CD4-positive, alpha-beta T cell (primary cell): ENCODE measurements at regions not wholly inside any gene's neighbourhood (a gene's known extent, or its start where the extent isn't known, plus 50 kb on each side); places are given as distances from the start of the nearest gene placed in this dataset.

ENCODE experiments used
- ATAC-seq: fragments of 200-7000 bp; cut with Tn5 transposase; one replicate; pipeline ENCODE4 v1.10.0; 2022; ENCODE audit warnings: mild to moderate bottlenecking; ENCODE audit not compliant: poor library complexity
- CTCF ChIA-PET: fragments of 350-600 bp; sonication (Branson Sonifier 250); formaldehyde crosslinking; loops from one replicate; lab custom pipeline; 2021; ENCODE audit warnings: antibody characterized with exemption, inconsistent platforms; lab: Charles Lee
- POLR2A ChIA-PET: fragments of 350-600 bp; sonication (Branson Sonifier 250); formaldehyde crosslinking; loops from one replicate; lab custom pipeline; 2021; ENCODE audit warnings: antibody characterized with exemption, inconsistent platforms; lab: Charles Lee
- DNase-seq, 14 experiments: peaks; one replicate each; pipeline ENCODE4 v3.0.0-alpha.2; 2013 to 2020; ENCODE audit warnings: mixed read lengths in 2 of 14
- H3K27ac ChIP-seq, 2 donors: one replicate each; pipeline versions ENCODE4 v1.5.1 to v1.7.0; 2013; ENCODE audit warnings: low read length in 2 of 2, low read depth in 1 of 2, mild to moderate bottlenecking in 1 of 2
- H3K27me3 ChIP-seq, 2 experiments: 1 replicate in 1 of 2; 2 replicates in 1 of 2; pipeline versions ENCODE4 v1.6.1 to v1.7.0; 2013; ENCODE audit warnings: low read length in 2 of 2, control low read depth in 1 of 2, mild to moderate bottlenecking in 1 of 2, moderate library complexity in 1 of 2; ENCODE audit not compliant: insufficient read depth in 2 of 2, control insufficient read depth in 1 of 2
- H3K36me3 ChIP-seq: one replicate; pipeline ENCODE4 v1.6.1; 2013; ENCODE audit warnings: low read length, control low read depth; ENCODE audit not compliant: insufficient read depth
- H3K4me1 ChIP-seq: one replicate; pipeline ENCODE4 v1.6.1; 2013; ENCODE audit warnings: low read length, control low read depth; ENCODE audit not compliant: insufficient read depth
- H3K4me3 ChIP-seq: one replicate; pipeline ENCODE4 v1.5.1; 2013; ENCODE audit warnings: mild to moderate bottlenecking, low read length, moderate library complexity
- H3K9me3 ChIP-seq, 2 experiments: 1 replicate in 1 of 2; 2 replicates in 1 of 2; pipeline versions ENCODE4 v1.6.1 to v1.7.0; 2013; ENCODE audit warnings: low read length in 2 of 2, mild to moderate bottlenecking in 2 of 2, control low read depth in 1 of 2, moderate library complexity in 1 of 2; ENCODE audit not compliant: control insufficient read depth in 1 of 2, insufficient read depth in 1 of 2
- H3K27ac Mint-ChIP-seq: one replicate; pipeline ENCODE4 v1.8.0; 2020; ENCODE audit warnings: mixed read lengths
- H3K27me3 Mint-ChIP-seq: one replicate; pipeline ENCODE4 v1.8.0; 2021; ENCODE audit warnings: mixed read lengths
- H3K36me3 Mint-ChIP-seq: one replicate; pipeline ENCODE4 v1.8.0; 2021; ENCODE audit warnings: low read depth, mixed read lengths
- H3K4me1 Mint-ChIP-seq: one replicate; pipeline ENCODE4 v1.8.0; 2021; ENCODE audit warnings: low read depth, mixed read lengths
- H3K4me3 Mint-ChIP-seq: one replicate; pipeline ENCODE4 v1.8.0; 2020; ENCODE audit warnings: mild to moderate bottlenecking, mixed read lengths
- H3K9me3 Mint-ChIP-seq: one replicate; pipeline ENCODE4 v1.8.0; 2020; ENCODE audit warnings: mixed read lengths
- CTCF ChIP-seq: fragments of 200-600 bp; IDR thresholded peaks from one replicate; pipeline ENCODE4 v1.8.0; 2022; ENCODE audit warnings: antibody characterized with exemption, mild to moderate bottlenecking
- intact Hi-C, 2 experiments: fragments of 100-400 bp; cut with DNase I in 1 of 2; cut with micrococcal nuclease in 1 of 2; formaldehyde crosslinking; loops; one replicate each; pipeline versions ENCODE4 v1.15.1 to v1.9.0; 2023 to 2025; cut with DNase I, micrococcal nuclease

GRCh38 chr3:83302091-83302490 is 1540.6 kb upstream of the GBE1 start:
- no peak for DNase-seq
- peaks cover 5% of the 10 kb centered on the region for H3K9me3 Mint-ChIP-seq
- Histone ChIP-seq H3K27me3 (no peaks in the 10 kb centered on the region), H3K4me3 (no peak overlapping the region), H3K27ac (no peak overlapping the region), H3K36me3 (no peaks in the 10 kb centered on the region), H3K4me1 (no peaks in the 10 kb centered on the region), H3K9me3 (peaks cover 4 to 5% of the 10 kb centered on the region in 2 experiments)
- POLR2A ChIA-PET: no interaction called here
- no peak overlapping the region for H3K27ac Mint-ChIP-seq
- no peak for ATAC-seq
- CTCF ChIA-PET: no interaction called here
- no peaks in the 10 kb centered on the region for H3K27me3 Mint-ChIP-seq
- H3K4me1 Mint-ChIP-seq: no peaks in the 10 kb centered on the region
- H3K36me3 Mint-ChIP-seq: no peaks in the 10 kb centered on the region
- H3K4me3 Mint-ChIP-seq: no peak overlapping the region
- intact Hi-C loops: no loop called here
- no peak for TF ChIP-seq CTCF

- Mint-ChIP-seq H3K4me3 (no peak overlapping the region), H3K27ac (no peak overlapping the region), H3K36me3 (no peaks in the 10 kb centered on the region), H3K4me1 (no peaks in the 10 kb centered on the region), H3K27me3 (no peaks in the 10 kb centered on the region), H3K9me3 (peaks cover 18% of the 10 kb centered on the region)
- Histone ChIP-seq H3K27ac (no peak overlapping the region), H3K4me3 (no peak overlapping the region), H3K9me3 (peaks cover 0 to 9% of the 10 kb centered on the region in 2 experiments), H3K27me3 (no peaks in the 10 kb centered on the region), H3K4me1 (no peaks in the 10 kb centered on the region), H3K36me3 (no peaks in the 10 kb centered on the region)
- POLR2A ChIA-PET: no interaction called here
- CTCF ChIA-PET: no interaction called here
- DNase-seq (no peak), ATAC-seq (no peak)
- intact Hi-C loops: no loop called here
- TF ChIP-seq CTCF: no peak
Measured at GRCh38 chr3:83317605-83318004, 1556.2 kb upstream of the GBE1 start.

- H3K4me1 ChIP-seq: no peaks in the 10 kb centered on the region
- DNase-seq: no peak
- Mint-ChIP-seq H3K27ac (no peak overlapping the region), H3K4me3 (no peak overlapping the region), H3K9me3 (peaks cover 18% of the 10 kb centered on the region), H3K4me1 (no peaks in the 10 kb centered on the region), H3K36me3 (no peaks in the 10 kb centered on the region), H3K27me3 (no peaks in the 10 kb centered on the region)
- ATAC-seq: no peak
- no peak for TF ChIP-seq CTCF
- peaks cover 4 to 5% of the 10 kb centered on the region in 2 experiments for H3K9me3 ChIP-seq
- no peaks in the 10 kb centered on the region for H3K27me3 ChIP-seq
- CTCF ChIA-PET: no interaction called here
- no peaks in the 10 kb centered on the region for H3K36me3 ChIP-seq
- POLR2A ChIA-PET: no interaction called here
- H3K4me3 ChIP-seq: no peak overlapping the region
- intact Hi-C loops: no loop called here
- H3K27ac ChIP-seq: no peak overlapping the region
Measured at GRCh38 chr3:83320726-83321125, 1559.3 kb upstream of the GBE1 start.
